RWPE2 (cell line): ENCODE measurements at regions not wholly inside any gene's neighbourhood (a gene's known extent, or its start where the extent isn't known, plus 50 kb on each side); places are given as distances from the start of the nearest gene placed in this dataset.
"Not testable (repeated sequence)": the region's sequence is repeated elsewhere in the genome, so short reads cannot be mapped to it uniquely, and the experiment has no call there.

Source experiments
- ATAC-seq: fragments of 200-7000 bp; cut with Tn5 transposase; 3 replicates; pipeline ENCODE4 v1.9.1; 2021; ENCODE audit warnings: low read depth
- DNase-seq: peaks from one replicate; pipeline ENCODE4 v3.0.0-alpha.2; 2020; ENCODE audit warnings: low spot score
- H3K27ac ChIP-seq: fragments of 450-650 bp; 2 replicates; pipeline ENCODE4 v1.5.1; 2017; ENCODE audit warnings: mild to moderate bottlenecking; ENCODE audit not compliant: poor library complexity, severe bottlenecking
- H3K27me3 ChIP-seq: fragments of 250-450 bp; sonication (Bioruptor Pico); 2 replicates; pipeline ENCODE4 v1.5.1; 2021; ENCODE audit warnings: mild to moderate bottlenecking, moderate library complexity; ENCODE audit not compliant: insufficient read depth, poor library complexity, severe bottlenecking
- H3K36me3 ChIP-seq: fragments of 250-450 bp; sonication (Bioruptor Pico); 2 replicates; pipeline ENCODE4 v1.5.1; 2020; ENCODE audit warnings: low read depth, mild to moderate bottlenecking, moderate library complexity
- H3K4me1 ChIP-seq: fragments of 250-450 bp; sonication (Bioruptor Pico); 2 replicates; pipeline ENCODE4 v1.5.1; 2021; ENCODE audit warnings: mild to moderate bottlenecking, moderate library complexity; ENCODE audit not compliant: insufficient read depth, poor library complexity, severe bottlenecking
- H3K4me3 ChIP-seq: fragments of 250-450 bp; sonication (Bioruptor Pico); 2 replicates; pipeline ENCODE4 v1.5.1; 2021; ENCODE audit warnings: mild to moderate bottlenecking, moderate library complexity; ENCODE audit not compliant: severe bottlenecking
- H3K9me3 ChIP-seq: fragments of 250-450 bp; sonication (Bioruptor Pico); 2 replicates; pipeline ENCODE4 v1.5.1; 2021; ENCODE audit warnings: mild to moderate bottlenecking, moderate library complexity; ENCODE audit not compliant: severe bottlenecking
- TF ChIP-seq, protein P1 (sequence below): fragments of 450-650 bp; IDR thresholded peaks from one replicate; pipeline ENCODE4 v1.5.1; 2017; ENCODE audit warnings: mild to moderate bottlenecking, moderate library complexity; ENCODE audit not compliant: poor library complexity, severe bottlenecking

DNA sequence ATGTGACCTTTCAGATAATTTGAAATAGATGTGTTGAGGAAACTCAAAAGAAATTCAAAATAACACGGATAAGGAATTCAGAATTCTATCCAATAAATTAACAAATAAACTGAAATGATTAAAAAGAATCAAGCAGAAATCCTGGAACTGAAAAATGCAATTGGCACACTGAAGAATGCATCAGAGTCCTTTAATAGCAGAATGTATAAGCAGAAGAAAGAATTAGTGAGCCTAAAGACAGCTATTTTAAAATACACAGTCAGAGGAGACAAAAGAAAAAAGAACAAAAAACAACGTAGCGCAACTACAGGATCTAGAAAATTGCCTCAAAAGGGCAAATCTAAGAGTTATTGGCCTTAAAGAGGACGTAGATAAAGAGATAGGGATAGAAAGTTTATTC is 99.6 kb upstream of the SAMSN1 start:
- DNase-seq (no peak), ATAC-seq (no peak)
- H3K9me3 ChIP-seq: no peaks in the 10 kb centered on the region
- no peaks in the 10 kb centered on the region for H3K4me1 ChIP-seq
- H3K36me3 ChIP-seq: no peaks in the 10 kb centered on the region
- no peaks in the 10 kb centered on the region for H3K27me3 ChIP-seq
- H3K4me3 ChIP-seq: no peak overlapping the region
- no peak overlapping the region for H3K27ac ChIP-seq
- TF ChIP-seq, protein P1, sequence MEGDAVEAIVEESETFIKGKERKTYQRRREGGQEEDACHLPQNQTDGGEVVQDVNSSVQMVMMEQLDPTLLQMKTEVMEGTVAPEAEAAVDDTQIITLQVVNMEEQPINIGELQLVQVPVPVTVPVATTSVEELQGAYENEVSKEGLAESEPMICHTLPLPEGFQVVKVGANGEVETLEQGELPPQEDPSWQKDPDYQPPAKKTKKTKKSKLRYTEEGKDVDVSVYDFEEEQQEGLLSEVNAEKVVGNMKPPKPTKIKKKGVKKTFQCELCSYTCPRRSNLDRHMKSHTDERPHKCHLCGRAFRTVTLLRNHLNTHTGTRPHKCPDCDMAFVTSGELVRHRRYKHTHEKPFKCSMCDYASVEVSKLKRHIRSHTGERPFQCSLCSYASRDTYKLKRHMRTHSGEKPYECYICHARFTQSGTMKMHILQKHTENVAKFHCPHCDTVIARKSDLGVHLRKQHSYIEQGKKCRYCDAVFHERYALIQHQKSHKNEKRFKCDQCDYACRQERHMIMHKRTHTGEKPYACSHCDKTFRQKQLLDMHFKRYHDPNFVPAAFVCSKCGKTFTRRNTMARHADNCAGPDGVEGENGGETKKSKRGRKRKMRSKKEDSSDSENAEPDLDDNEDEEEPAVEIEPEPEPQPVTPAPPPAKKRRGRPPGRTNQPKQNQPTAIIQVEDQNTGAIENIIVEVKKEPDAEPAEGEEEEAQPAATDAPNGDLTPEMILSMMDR: no peak

DNA sequence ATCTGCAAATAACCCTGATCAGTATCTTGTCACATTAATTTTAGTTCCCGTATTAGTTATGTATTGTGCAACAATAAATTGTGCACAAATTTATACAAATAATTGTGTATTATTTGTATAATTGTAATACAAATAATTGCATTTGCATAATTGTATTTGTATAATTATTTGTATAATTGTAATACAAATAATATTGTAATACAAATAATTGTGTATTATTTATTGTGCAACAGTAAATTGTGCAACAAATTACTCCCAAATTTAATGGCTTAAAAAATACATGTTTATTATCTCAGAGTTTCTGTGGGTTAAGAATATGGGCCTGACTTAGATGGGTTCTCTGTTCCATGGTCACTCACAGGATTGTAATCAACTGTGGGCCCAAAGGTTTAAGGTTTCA is 86.2 kb upstream of the SAMSN1 start:
- H3K27me3 ChIP-seq: no peaks in the 10 kb centered on the region
- no peaks in the 10 kb centered on the region for H3K4me1 ChIP-seq
- no peak for ATAC-seq
- no peak for DNase-seq
- no peak overlapping the region for H3K27ac ChIP-seq
- TF ChIP-seq, protein P1: no peak
- H3K36me3 ChIP-seq: no peaks in the 10 kb centered on the region
- no peaks in the 10 kb centered on the region for H3K9me3 ChIP-seq
- H3K4me3 ChIP-seq: no peak overlapping the region

DNA sequence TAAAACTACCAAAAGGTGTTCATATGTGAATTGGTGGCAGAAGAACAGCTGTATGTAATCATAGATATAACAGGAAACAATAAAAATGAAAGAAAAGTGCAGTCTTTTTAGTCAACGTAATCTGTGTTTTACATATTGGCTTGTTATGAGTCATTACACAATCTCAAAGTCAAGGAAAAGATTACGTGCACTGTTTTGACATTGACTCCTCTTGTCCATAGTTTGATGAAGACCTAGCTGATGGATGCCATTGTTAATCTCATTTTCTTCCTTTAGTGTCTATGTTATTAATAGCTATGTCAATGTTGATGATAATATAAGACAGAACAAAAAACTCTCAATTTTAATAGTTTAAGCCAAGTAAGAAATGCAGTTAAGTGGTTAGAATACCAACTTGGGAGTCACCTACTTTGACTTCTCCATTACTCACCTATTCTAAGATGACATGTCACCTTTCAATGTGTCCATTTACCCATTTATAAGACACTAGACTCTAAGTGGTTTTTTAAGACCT is 84.5 kb upstream of the SAMSN1 start:
- H3K27ac ChIP-seq: no peak overlapping the region
- no peak for DNase-seq
- H3K4me3 ChIP-seq: no peak overlapping the region
- no peaks in the 10 kb centered on the region for H3K27me3 ChIP-seq
- H3K36me3 ChIP-seq: no peaks in the 10 kb centered on the region
- H3K4me1 ChIP-seq: no peaks in the 10 kb centered on the region
- no peaks in the 10 kb centered on the region for H3K9me3 ChIP-seq
- no peak for ATAC-seq
- TF ChIP-seq, protein P1: no peak

DNA sequence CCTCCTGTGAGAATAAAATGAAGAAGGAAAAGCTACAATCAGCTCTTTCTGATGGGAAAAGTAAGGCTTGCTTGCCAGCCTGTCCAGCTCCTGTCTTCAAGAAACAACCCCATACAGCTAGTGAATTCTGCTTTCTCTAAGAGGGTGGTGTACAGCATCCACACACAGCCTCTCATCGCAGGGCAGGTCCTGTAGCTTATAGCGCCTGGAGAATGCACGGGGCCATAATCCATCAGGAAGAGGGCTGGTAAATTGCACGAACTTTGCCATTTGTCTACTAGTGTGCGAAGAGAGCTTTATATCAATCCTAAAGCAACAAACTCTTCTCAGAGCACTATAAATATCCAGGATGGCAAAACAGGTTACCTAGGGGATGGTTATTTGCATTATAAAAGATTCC is 83.3 kb upstream of the SAMSN1 start:
- Histone ChIP-seq H3K9me3 (no peaks in the 10 kb centered on the region), H3K4me3 (no peak overlapping the region), H3K27ac (no peak overlapping the region), H3K4me1 (no peaks in the 10 kb centered on the region), H3K27me3 (no peaks in the 10 kb centered on the region), H3K36me3 (no peaks in the 10 kb centered on the region)
- no peak for ATAC-seq
- TF ChIP-seq, protein P1: no peak
- no peak for DNase-seq

DNA sequence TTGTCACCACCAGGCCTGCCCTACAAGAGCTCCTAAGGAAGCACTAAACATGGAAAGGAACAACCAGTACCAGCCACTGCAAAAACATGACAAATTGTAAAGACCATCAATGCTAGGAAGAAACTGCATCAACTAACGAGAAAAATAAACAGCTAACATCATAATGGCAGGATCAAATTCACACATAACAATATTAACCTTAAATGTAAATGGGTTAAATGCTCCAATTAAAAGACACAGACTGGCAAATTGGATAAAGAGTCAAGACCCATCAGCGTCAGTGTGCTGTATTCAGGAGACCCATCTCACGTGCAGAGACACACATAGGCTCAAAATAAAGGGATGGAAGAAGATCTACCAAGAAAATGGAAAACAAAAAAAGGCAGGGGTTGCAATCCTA is 77.0 kb upstream of the SAMSN1 start:
- not testable (repeated sequence) for H3K27me3 ChIP-seq, H3K9me3 ChIP-seq, ATAC-seq, H3K4me3 ChIP-seq, H3K36me3 ChIP-seq, DNase-seq, H3K4me1 ChIP-seq, H3K27ac ChIP-seq
